GF-D8 (cell line): ENCODE measurements at regions not wholly inside any gene's neighbourhood (a gene's known extent, or its start where the extent isn't known, plus 50 kb on each side); places are given as distances from the start of the nearest gene placed in this dataset.
"Not testable (repeated sequence)": the region's sequence is repeated elsewhere in the genome, so short reads cannot be mapped to it uniquely, and the experiment has no call there.

Experiments
- DNase-seq: peaks from one replicate; lab custom pipeline; 2025; lab: John Stamatoyannopoulos, UW

- DNase-seq: no peak
These were observed 173.1 kb downstream of the ASB1 start for GRCh38 chr2:238599549-238600505.

- DNase-seq: no peak
These were observed 174.0 kb downstream of the ASB1 start for GRCh38 chr2:238600506-238601432.

- no peak for DNase-seq
These were observed 174.9 kb downstream of the ASB1 start for GRCh38 chr2:238601433-238602222.

GRCh38 chr2:238602223-238602960 is 175.7 kb downstream of the ASB1 start:
- no peak for DNase-seq

GRCh38 chr2:238603596-238603995 is 176.9 kb downstream of the ASB1 start:
- DNase-seq: no peak

- no peak for DNase-seq
These were observed 179.6 kb downstream of the ASB1 start for GRCh38 chr2:238606311-238606710.

GRCh38 chr2:238613610-238614009 is 186.9 kb downstream of the ASB1 start:
- no peak for DNase-seq

GRCh38 chr2:238614376-238614775 is 187.6 kb downstream of the ASB1 start:
- no peak for DNase-seq

GRCh38 chr2:238615187-238615586 is 188.5 kb downstream of the ASB1 start:
- no peak for DNase-seq

GRCh38 chr2:238616681-238617080 is 190.0 kb downstream of the ASB1 start:
- no peak for DNase-seq

- DNase-seq: not testable (repeated sequence)
These were observed 192.0 kb downstream of the ASB1 start for GRCh38 chr2:238618494-238619283.

GRCh38 chr2:238627899-238628298 is 201.2 kb downstream of the ASB1 start:
- DNase-seq: no peak

GRCh38 chr2:238629064-238629463 is 202.3 kb downstream of the ASB1 start:
- DNase-seq: no peak

GRCh38 chr2:238631491-238632180 is 204.9 kb downstream of the ASB1 start:
- no peak for DNase-seq

- DNase-seq: no peak
These were observed 205.7 kb downstream of the ASB1 start for GRCh38 chr2:238632181-238633060.

GRCh38 chr2:238633426-238634328 is 206.9 kb downstream of the ASB1 start:
- no peak for DNase-seq

- DNase-seq: no peak
These were observed 208.1 kb downstream of the ASB1 start for GRCh38 chr2:238634701-238635357.
